ENCODE measurements at regions not wholly inside any gene's neighbourhood (a gene's known extent, or its start where the extent isn't known, plus 50 kb on each side); places are given as distances from the start of the nearest gene placed in this dataset.
"Not testable (repeated sequence)": the region's sequence is repeated elsewhere in the genome, so short reads cannot be mapped to it uniquely, and the experiment has no call there.

DNA sequence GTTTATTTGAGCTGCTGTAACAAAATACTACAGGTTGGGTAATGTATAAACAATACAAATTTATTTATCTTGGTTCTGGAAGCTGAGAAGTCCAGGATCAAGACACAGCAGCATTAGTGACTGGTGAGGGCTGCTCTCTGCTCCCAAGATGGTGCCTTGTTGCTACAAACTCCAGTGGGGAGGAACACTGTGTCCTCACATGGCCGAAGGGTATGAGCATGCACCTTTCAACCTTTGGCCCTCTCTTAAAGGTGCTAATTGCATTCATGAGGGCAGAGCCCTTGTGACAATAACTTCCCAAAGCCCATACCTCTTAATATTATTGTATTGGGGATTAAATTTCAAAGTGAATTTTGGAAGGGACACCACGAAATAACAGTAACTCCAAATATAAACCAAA lies 55.3 kb upstream of the ATP1B1 start:
- no peak overlapping the region for H3K27ac ChIP-seq
- ATAC-seq (no peak), DNase-seq (no peak)
- intact Hi-C loops (cut with DNase I): no loop called here
- H3K27me3 ChIP-seq: no peaks in the 10 kb centered on the region
- H3K4me3 ChIP-seq: no peak overlapping the region
- no peaks in the 10 kb centered on the region for H3K9me3 ChIP-seq
- H3K4me1 ChIP-seq: no peaks in the 10 kb centered on the region
- 92 to 97% methylated on average over 2 of the region's 2 CpGs for WGBS, 2 donors
- TF ChIP-seq, protein P1, sequence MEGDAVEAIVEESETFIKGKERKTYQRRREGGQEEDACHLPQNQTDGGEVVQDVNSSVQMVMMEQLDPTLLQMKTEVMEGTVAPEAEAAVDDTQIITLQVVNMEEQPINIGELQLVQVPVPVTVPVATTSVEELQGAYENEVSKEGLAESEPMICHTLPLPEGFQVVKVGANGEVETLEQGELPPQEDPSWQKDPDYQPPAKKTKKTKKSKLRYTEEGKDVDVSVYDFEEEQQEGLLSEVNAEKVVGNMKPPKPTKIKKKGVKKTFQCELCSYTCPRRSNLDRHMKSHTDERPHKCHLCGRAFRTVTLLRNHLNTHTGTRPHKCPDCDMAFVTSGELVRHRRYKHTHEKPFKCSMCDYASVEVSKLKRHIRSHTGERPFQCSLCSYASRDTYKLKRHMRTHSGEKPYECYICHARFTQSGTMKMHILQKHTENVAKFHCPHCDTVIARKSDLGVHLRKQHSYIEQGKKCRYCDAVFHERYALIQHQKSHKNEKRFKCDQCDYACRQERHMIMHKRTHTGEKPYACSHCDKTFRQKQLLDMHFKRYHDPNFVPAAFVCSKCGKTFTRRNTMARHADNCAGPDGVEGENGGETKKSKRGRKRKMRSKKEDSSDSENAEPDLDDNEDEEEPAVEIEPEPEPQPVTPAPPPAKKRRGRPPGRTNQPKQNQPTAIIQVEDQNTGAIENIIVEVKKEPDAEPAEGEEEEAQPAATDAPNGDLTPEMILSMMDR (IDR thresholded peaks at IDR 0.05): no peak
- H3K36me3 ChIP-seq: no peaks in the 10 kb centered on the region

DNA sequence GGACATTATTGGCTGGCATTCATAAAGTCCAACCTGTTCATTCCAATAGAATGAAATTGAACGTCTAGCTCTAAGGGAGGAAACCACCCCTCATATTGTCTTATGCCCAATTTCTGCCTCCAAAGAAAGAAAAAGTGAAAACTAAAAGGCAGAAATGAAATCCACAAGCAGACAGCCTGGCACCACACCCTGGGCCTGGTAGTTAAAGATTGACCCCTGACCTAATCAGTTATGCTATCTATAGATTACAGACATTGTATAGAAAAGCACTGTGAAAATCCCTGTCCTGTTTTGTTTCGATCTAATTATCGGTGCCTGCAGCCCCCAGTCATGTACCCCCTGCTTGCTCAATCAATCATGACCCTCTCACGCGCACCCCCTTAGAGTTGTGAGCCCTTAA lies 54.3 kb upstream of the ATP1B1 start:
- H3K27me3 ChIP-seq; H3K4me3 ChIP-seq; H3K36me3 ChIP-seq; ATAC-seq; H3K4me1 ChIP-seq; intact Hi-C loops (cut with DNase I); H3K9me3 ChIP-seq; H3K27ac ChIP-seq; DNase-seq: not testable (repeated sequence)
- 92 to 93% methylated on average over 5 of the region's 5 CpGs for WGBS, 2 donors

DNA sequence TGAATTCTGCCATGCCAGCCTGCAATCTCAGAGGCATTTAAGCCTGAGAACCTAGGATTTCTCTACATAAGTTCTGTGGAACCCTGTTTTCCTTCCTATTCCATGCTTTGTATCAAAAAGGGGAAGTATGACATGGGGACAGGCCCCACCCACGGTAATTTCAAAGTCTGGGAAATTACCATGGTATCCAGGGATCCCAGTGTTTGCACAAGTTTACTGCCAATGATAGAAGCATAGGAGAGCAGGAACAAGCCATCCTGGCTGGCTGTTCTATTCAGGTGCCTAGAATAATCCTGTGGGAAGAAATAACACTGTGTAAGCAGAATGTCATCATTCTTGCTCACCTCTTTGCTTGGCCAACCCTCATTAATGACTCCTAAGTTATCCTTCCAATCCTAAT lies 53.8 kb upstream of the ATP1B1 start:
- DNase-seq (no peak), ATAC-seq (peak in 1 of 8 donors; percentile 34)

DNA sequence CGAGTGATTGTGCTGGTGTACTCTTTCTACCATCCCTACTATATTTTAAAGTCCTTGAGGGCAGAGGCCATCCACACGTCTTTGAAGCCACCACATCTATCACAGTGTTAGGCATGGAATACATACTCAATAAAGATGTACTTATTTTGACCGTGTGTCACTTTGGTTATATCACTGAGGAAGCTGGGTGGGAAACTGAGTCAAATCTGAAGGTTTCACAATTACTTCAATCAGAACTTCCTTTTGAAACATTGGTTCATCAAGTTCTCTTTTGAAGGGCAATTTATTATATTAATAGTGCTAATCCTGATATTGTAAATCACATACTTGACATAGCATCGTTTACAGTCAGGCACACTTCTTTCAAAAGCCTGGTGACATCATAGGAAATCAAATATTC lies 53.3 kb upstream of the ATP1B1 start:
- intact Hi-C loops (cut with DNase I): no loop called here
- H3K27me3 ChIP-seq: no peaks in the 10 kb centered on the region
- DNase-seq (no peak), ATAC-seq (no peak)
- H3K9me3 ChIP-seq: no peaks in the 10 kb centered on the region
- H3K4me3 ChIP-seq: no peak overlapping the region
- no peaks in the 10 kb centered on the region for H3K4me1 ChIP-seq
- no peaks in the 10 kb centered on the region for H3K36me3 ChIP-seq
- no peak overlapping the region for H3K27ac ChIP-seq
- TF ChIP-seq, protein P1 (IDR thresholded peaks at IDR 0.05): no peak
- 74 to 82% methylated on average over 4 of the region's 4 CpGs for WGBS, 2 donors

More for the DNA sequence above, 53.8 kb upstream of the ATP1B1 start:
- H3K4me3 ChIP-seq: no peak overlapping the region
- H3K27ac ChIP-seq: no peak overlapping the region
- no peaks in the 10 kb centered on the region for H3K27me3 ChIP-seq
- TF ChIP-seq, protein P1 (IDR thresholded peaks at IDR 0.05): no peak
- 51 to 72% methylated on average over 1 of the region's 1 CpG for WGBS, 2 donors
- no peaks in the 10 kb centered on the region for H3K9me3 ChIP-seq
- H3K4me1 ChIP-seq: no peaks in the 10 kb centered on the region
- H3K36me3 ChIP-seq: no peaks in the 10 kb centered on the region
- intact Hi-C loops (cut with DNase I): no loop called here

Measured in heart right ventricle (tissue), 16 donors.